SK-N-SH (cell line): ENCODE measurements at regions not wholly inside any gene's neighbourhood (a gene's known extent, or its start where the extent isn't known, plus 50 kb on each side); places are given as distances from the start of the nearest gene placed in this dataset.

Experiments used
- CTCF ChIA-PET: fragments of 300-600, 350-600 bp; formaldehyde crosslinking; extraction: SDS; loops from one replicate; lab custom pipeline; 2021; lab: Yijun Ruan, JAX
- POLR2A ChIA-PET: fragments of 350-600 bp; sonication (Branson Sonifier 250); formaldehyde crosslinking; extraction: SDS; loops from one replicate; lab custom pipeline; 2020; ENCODE audit warnings: antibody characterized with exemption, inconsistent platforms; lab: Yijun Ruan, JAX
- DNase-seq: peaks from one replicate; pipeline ENCODE4 v3.0.0; 2012
- H2AFZ ChIP-seq: fragments of 200-600 bp; sonication (generic); 2 replicates; pipeline ENCODE4 v1.8.1; 2016; ENCODE audit warnings: antibody characterized with exemption, mild to moderate bottlenecking, low read depth
- H3F3A ChIP-seq: fragments of 200-600 bp; sonication (generic); replicated peaks from 2 replicates; pipeline ENCODE3; 2016; ENCODE audit warnings: antibody characterized with exemption, mild to moderate bottlenecking; ENCODE audit not compliant: insufficient read depth
- H3K27ac ChIP-seq, 2 experiments: fragments of 200-500 bp in 1 of 2; fragments of 200-600 bp in 1 of 2; sonication (Bioruptor generic) in 1 of 2; sonication (generic), shearing (Covaris generic) in 1 of 2; 2 replicates each; pipeline versions ENCODE4 v1.5.1 to v1.6.1; 2014 to 2016; ENCODE audit warnings: low read depth in 2 of 2, inconsistent platforms in 1 of 2, low read length in 1 of 2, mild to moderate bottlenecking in 1 of 2, mixed read lengths in 1 of 2
- H3K27me3 ChIP-seq: fragments of 200-600 bp; sonication (generic), shearing (Covaris generic); 2 replicates; pipeline ENCODE4 v1.6.1; 2016; ENCODE audit warnings: mixed run types; ENCODE audit not compliant: insufficient read depth
- H3K36me3 ChIP-seq, 2 experiments: fragments of 200-500 bp in 1 of 2; fragments of 200-600 bp in 1 of 2; sonication (Bioruptor generic) in 1 of 2; sonication (generic) in 1 of 2; replicated peaks in 1 of 2; 2 replicates each; pipeline versions ENCODE3 to v1.5.1; 2014 to 2016; ENCODE audit warnings: low read length in 1 of 2, mild to moderate bottlenecking in 1 of 2; ENCODE audit not compliant: insufficient read depth in 2 of 2, control insufficient read depth in 1 of 2
- H3K4me1 ChIP-seq, 2 experiments: fragments of 200-500 bp in 1 of 2; fragments of 200-600 bp in 1 of 2; sonication (Bioruptor generic) in 1 of 2; sonication (generic), shearing (Covaris generic) in 1 of 2; 2 replicates each; pipeline versions ENCODE4 v1.5.1 to v1.6.1; 2014 to 2016; ENCODE audit warnings: low read depth in 1 of 2, low read length in 1 of 2, mixed run types in 1 of 2; ENCODE audit not compliant: insufficient read depth in 2 of 2, control insufficient read depth in 1 of 2
- H3K4me2 ChIP-seq: fragments of 200-600 bp; sonication (generic), shearing (Covaris generic); 2 replicates; pipeline ENCODE4 v1.6.1; 2017; ENCODE audit warnings: mixed run types
- H3K4me3 ChIP-seq, 2 experiments: fragments of 200-500 bp in 1 of 2; fragments of 200-600 bp in 1 of 2; sonication (Bioruptor generic) in 1 of 2; sonication (generic), shearing (Covaris generic) in 1 of 2; 2 replicates each; pipeline versions ENCODE4 v1.5.1 to v1.8.1; 2014 to 2016; ENCODE audit warnings: low read depth in 2 of 2, inconsistent platforms in 1 of 2, low read length in 1 of 2, mild to moderate bottlenecking in 1 of 2, mixed read lengths in 1 of 2, moderate library complexity in 1 of 2
- H3K79me2 ChIP-seq: fragments of 200-600 bp; sonication (generic); 2 replicates; pipeline ENCODE4 v1.8.1; 2017; ENCODE audit warnings: mild to moderate bottlenecking; ENCODE audit not compliant: insufficient read depth
- H3K9ac ChIP-seq: fragments of 200-600 bp; sonication (generic); 2 replicates; pipeline ENCODE4 v1.6.1; 2017; ENCODE audit warnings: mixed run types
- H3K9me2 ChIP-seq: fragments of 200-600 bp; sonication (generic); 2 replicates; pipeline ENCODE4 v1.6.1; 2017; ENCODE audit warnings: mixed run types
- H3K9me3 ChIP-seq: fragments of 200-600 bp; sonication (generic); 2 replicates; pipeline ENCODE4 v1.6.1; 2017; ENCODE audit warnings: mixed run types, mild to moderate bottlenecking, moderate library complexity
- H4K20me1 ChIP-seq: fragments of 200-600 bp; sonication (generic); 2 replicates; pipeline ENCODE4 v1.6.1; 2017; ENCODE audit warnings: mild to moderate bottlenecking, mixed run types; ENCODE audit not compliant: insufficient read depth
- CHD2 ChIP-seq: fragments of 150-350 bp; IDR thresholded peaks from 2 replicates; pipeline ENCODE4 v1.6.1; 2018; ENCODE audit warnings: low read length; ENCODE audit not compliant: partially characterized antibody
- ELF1 ChIP-seq: IDR thresholded peaks from 2 replicates; pipeline ENCODE4 v1.4.0; 2012
- FOSL2 ChIP-seq: IDR thresholded peaks from 2 replicates; pipeline ENCODE4 v1.4.0; 2012; ENCODE audit warnings: low read depth, mild to moderate bottlenecking, moderate library complexity, borderline replicate concordance
- FOXJ3 ChIP-seq: sonication (generic); formaldehyde crosslinking; IDR thresholded peaks from 2 replicates; pipeline ENCODE4 v1.5.1; 2020; ENCODE audit warnings: mild to moderate bottlenecking, missing genetic modification reagents
- GABPA ChIP-seq: IDR thresholded peaks from 2 replicates; pipeline ENCODE4 v1.4.0; 2012; ENCODE audit warnings: low read depth, mild to moderate bottlenecking
- JUND ChIP-seq: IDR thresholded peaks from 2 replicates; pipeline ENCODE4 v1.4.0; 2012
- MEF2A ChIP-seq: IDR thresholded peaks from 2 replicates; pipeline ENCODE4 v1.4.0; 2012; ENCODE audit warnings: low read depth, borderline replicate concordance
- RAD21 ChIP-seq: IDR thresholded peaks from 2 replicates; pipeline ENCODE4 v1.6.1; 2012; ENCODE audit warnings: mild to moderate bottlenecking, low read length
- RCOR1 ChIP-seq: fragments of 150-350 bp; IDR thresholded peaks from 2 replicates; pipeline ENCODE4 v1.6.1; 2017; ENCODE audit warnings: antibody characterized with exemption, low read length
- RXRA ChIP-seq: IDR thresholded peaks from 2 replicates; pipeline ENCODE4 v1.4.0; 2012; ENCODE audit warnings: low read depth, mild to moderate bottlenecking, borderline replicate concordance
- SIN3A ChIP-seq: IDR thresholded peaks from 2 replicates; pipeline ENCODE4 v1.6.1; 2012; ENCODE audit warnings: low read depth, mild to moderate bottlenecking, low read length, moderate library complexity, borderline replicate concordance
- SMC3 ChIP-seq: IDR thresholded peaks from 2 replicates; pipeline ENCODE4 v1.6.1; 2012; ENCODE audit warnings: low read depth, low read length, improper control_type of control experiment
- TAF1 ChIP-seq: IDR thresholded peaks from 2 replicates; pipeline ENCODE4 v1.6.1; 2012; ENCODE audit warnings: low read depth, mild to moderate bottlenecking, low read length, moderate library complexity, borderline replicate concordance
- TCF12 ChIP-seq: IDR thresholded peaks from 2 replicates; pipeline ENCODE4 v1.4.0; 2012
- TEAD4 ChIP-seq: IDR thresholded peaks from 2 replicates; pipeline ENCODE4 v1.4.0; 2012; ENCODE audit warnings: mild to moderate bottlenecking, borderline replicate concordance; ENCODE audit not compliant: insufficient read depth
- WGBS: methylation state at CpG from one replicate; pipeline ENCODE4 v1.1.6; 2017; ENCODE audit warnings: low lambda C conversion rate; 5-methylcytosine and 5-hydroxymethylcytosine counted together
- TF ChIP-seq, protein P1 (sequence below): IDR thresholded peaks from 2 replicates; pipeline ENCODE4 v1.4.0; 2012; ENCODE audit warnings: low read depth
- TF ChIP-seq, protein P2 (sequence below): IDR thresholded peaks from 2 replicates; pipeline ENCODE4 v1.6.1; 2012; ENCODE audit warnings: mild to moderate bottlenecking, low read depth, low read length, moderate library complexity

DNA sequence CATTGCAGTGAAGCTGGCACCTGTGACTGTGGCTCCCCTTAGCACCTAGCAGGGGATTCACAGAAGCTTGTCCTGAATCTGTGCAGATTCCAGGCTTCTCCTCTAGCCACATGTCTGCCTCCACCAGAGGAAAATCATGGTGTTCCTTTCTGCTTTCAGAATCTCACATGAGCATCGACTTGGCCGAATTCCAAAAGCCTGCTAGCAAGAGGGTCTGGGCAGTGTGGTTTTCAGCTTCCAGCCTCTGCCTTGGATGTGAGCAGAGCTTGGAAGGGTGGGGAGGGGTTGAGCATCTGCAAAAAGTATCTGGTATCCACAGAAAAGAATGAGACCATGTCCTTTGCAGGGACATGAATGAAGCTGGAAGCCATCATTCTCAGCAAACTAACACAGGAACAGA, 911.1 kb downstream of the TBC1D22A start:
- H2AFZ ChIP-seq, result no peak overlapping the region
- H3K36me3 ChIP-seq, result no peaks in the 10 kb centered on the region
- no peaks in the 10 kb centered on the region for H3K9me2 ChIP-seq
- H3K27me3 ChIP-seq, result no peaks in the 10 kb centered on the region
- no peaks in the 10 kb centered on the region for H3F3A ChIP-seq
- POLR2A ChIA-PET, result no interaction called here
- H3K4me3 ChIP-seq, result no peak overlapping the region
- H3K79me2 ChIP-seq, result no peaks in the 10 kb centered on the region
- H3K4me1 ChIP-seq, result peaks cover 0 to 10% of the 10 kb centered on the region in 2 experiments; a peak in 1 of 4 replicates
- no peak overlapping the region for H3K27ac ChIP-seq
- peak; percentile 67 for DNase-seq
- no peak for TF ChIP-seq FOXJ3 (CRISPR knock-in tag)
- no peak for TF ChIP-seq TEAD4
- no peak for TF ChIP-seq TAF1
- TF ChIP-seq SIN3A, result no peak
- TF ChIP-seq FOSL2, result no peak
- TF ChIP-seq GABPA, result no peak
- TF ChIP-seq, protein P1, sequence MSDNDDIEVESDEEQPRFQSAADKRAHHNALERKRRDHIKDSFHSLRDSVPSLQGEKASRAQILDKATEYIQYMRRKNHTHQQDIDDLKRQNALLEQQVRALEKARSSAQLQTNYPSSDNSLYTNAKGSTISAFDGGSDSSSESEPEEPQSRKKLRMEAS, result no peak
- TF ChIP-seq CHD2, result no peak
- TF ChIP-seq, protein P2, sequence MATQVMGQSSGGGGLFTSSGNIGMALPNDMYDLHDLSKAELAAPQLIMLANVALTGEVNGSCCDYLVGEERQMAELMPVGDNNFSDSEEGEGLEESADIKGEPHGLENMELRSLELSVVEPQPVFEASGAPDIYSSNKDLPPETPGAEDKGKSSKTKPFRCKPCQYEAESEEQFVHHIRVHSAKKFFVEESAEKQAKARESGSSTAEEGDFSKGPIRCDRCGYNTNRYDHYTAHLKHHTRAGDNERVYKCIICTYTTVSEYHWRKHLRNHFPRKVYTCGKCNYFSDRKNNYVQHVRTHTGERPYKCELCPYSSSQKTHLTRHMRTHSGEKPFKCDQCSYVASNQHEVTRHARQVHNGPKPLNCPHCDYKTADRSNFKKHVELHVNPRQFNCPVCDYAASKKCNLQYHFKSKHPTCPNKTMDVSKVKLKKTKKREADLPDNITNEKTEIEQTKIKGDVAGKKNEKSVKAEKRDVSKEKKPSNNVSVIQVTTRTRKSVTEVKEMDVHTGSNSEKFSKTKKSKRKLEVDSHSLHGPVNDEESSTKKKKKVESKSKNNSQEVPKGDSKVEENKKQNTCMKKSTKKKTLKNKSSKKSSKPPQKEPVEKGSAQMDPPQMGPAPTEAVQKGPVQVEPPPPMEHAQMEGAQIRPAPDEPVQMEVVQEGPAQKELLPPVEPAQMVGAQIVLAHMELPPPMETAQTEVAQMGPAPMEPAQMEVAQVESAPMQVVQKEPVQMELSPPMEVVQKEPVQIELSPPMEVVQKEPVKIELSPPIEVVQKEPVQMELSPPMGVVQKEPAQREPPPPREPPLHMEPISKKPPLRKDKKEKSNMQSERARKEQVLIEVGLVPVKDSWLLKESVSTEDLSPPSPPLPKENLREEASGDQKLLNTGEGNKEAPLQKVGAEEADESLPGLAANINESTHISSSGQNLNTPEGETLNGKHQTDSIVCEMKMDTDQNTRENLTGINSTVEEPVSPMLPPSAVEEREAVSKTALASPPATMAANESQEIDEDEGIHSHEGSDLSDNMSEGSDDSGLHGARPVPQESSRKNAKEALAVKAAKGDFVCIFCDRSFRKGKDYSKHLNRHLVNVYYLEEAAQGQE, result no peak
- no peak for TF ChIP-seq RCOR1
- TF ChIP-seq ELF1, result no peak
- no peak for TF ChIP-seq RAD21
- TF ChIP-seq SMC3, result no peak
- no peak for TF ChIP-seq TCF12
- no peak for TF ChIP-seq RXRA
- TF ChIP-seq, all 33 proteins: peak for 0
- Histone ChIP-seq H3K4me2 (no peak overlapping the region), H3K9ac (no peak overlapping the region), H4K20me1 (no peaks in the 10 kb centered on the region), H3K9me3 (no peaks in the 10 kb centered on the region)
- 5% methylated on average over 2 of the region's 2 CpGs for WGBS
- CTCF ChIA-PET, result no interaction called here

GRCh38 chr22:47672526-47672925, 910.1 kb downstream of the TBC1D22A start:
- TF ChIP-seq FOSL2, result no peak
- no peak for TF ChIP-seq SMC3
- TF ChIP-seq TCF12, result no peak
- TF ChIP-seq, protein P2, result no peak
- TF ChIP-seq MEF2A, result no peak
- no peak for TF ChIP-seq JUND
- no peak for TF ChIP-seq CHD2
- no peak for TF ChIP-seq RCOR1
- no peak for TF ChIP-seq SIN3A
- Histone ChIP-seq H3K9me3 (no peaks in the 10 kb centered on the region), H3K9ac (no peak overlapping the region), H2AFZ (no peak overlapping the region), H3K27me3 (no peaks in the 10 kb centered on the region), H3K36me3 (no peaks in the 10 kb centered on the region), H3K4me2 (no peak overlapping the region), H3F3A (no peaks in the 10 kb centered on the region), H3K79me2 (no peaks in the 10 kb centered on the region), H3K4me1 (peaks cover 0 to 10% of the 10 kb centered on the region in 2 experiments; a peak in 1 of 4 replicates), H3K27ac (no peak overlapping the region), H3K4me3 (no peak overlapping the region), H4K20me1 (no peaks in the 10 kb centered on the region), H3K9me2 (no peaks in the 10 kb centered on the region)
- DNase-seq, result no peak
- POLR2A ChIA-PET, result no interaction called here
- CTCF ChIA-PET, result no interaction called here
- WGBS, result 26% methylated on average over 3 of the region's 9 CpGs
